PC-3 (cell line): ENCODE measurements at regions not wholly inside any gene's neighbourhood (a gene's known extent, or its start where the extent isn't known, plus 50 kb on each side); places are given as distances from the start of the nearest gene placed in this dataset.

ENCODE experiments used
- EZH2 ChIP-seq: fragments of 300-600 bp; sonication (generic); IDR thresholded peaks from one replicate; pipeline ENCODE4 v1.6.1; 2017; ENCODE audit warnings: antibody characterized with exemption, mild to moderate bottlenecking, low read length; ENCODE audit not compliant: unreplicated experiment
- EZH2phosphoT487 ChIP-seq: fragments of 300-600 bp; sonication (generic); IDR thresholded peaks from 2 replicates; pipeline ENCODE4 v1.6.1; 2018; ENCODE audit warnings: mild to moderate bottlenecking, antibody characterized with exemption, low read length, borderline replicate concordance
- TF ChIP-seq, protein P1 (sequence below): fragments of 300-600 bp; sonication (generic); conservative IDR thresholded peaks from 2 replicates; pipeline ENCODE4 v1.5.1; 2017; ENCODE audit warnings: antibody characterized with exemption, low read depth, mild to moderate bottlenecking, low read length

DNA sequence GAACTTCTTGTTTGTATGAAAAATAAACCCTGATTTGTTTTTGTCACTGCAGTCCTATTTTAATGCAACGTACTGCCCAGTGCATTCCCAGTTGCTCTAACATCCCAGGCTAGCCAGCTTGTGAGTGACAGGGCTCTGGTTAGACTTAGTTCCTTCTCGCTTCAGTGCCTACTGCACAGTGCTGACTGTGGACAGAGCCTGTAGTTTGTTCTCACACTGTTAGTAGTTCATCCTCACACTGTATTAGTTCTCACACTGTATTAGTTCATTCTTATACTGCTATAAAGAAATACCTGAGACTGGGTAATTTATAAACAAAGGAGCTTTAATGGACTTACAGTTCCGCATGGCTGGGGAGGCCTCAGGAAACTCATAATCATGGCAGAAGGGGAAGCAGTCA is 116.6 kb upstream of the SALL1 start:
- TF ChIP-seq, protein P1, sequence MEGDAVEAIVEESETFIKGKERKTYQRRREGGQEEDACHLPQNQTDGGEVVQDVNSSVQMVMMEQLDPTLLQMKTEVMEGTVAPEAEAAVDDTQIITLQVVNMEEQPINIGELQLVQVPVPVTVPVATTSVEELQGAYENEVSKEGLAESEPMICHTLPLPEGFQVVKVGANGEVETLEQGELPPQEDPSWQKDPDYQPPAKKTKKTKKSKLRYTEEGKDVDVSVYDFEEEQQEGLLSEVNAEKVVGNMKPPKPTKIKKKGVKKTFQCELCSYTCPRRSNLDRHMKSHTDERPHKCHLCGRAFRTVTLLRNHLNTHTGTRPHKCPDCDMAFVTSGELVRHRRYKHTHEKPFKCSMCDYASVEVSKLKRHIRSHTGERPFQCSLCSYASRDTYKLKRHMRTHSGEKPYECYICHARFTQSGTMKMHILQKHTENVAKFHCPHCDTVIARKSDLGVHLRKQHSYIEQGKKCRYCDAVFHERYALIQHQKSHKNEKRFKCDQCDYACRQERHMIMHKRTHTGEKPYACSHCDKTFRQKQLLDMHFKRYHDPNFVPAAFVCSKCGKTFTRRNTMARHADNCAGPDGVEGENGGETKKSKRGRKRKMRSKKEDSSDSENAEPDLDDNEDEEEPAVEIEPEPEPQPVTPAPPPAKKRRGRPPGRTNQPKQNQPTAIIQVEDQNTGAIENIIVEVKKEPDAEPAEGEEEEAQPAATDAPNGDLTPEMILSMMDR: no peak
- no peak for TF ChIP-seq EZH2
- no peak for TF ChIP-seq EZH2phosphoT487
